ENCODE measurements at regions not wholly inside any gene's neighbourhood (a gene's known extent, or its start where the extent isn't known, plus 50 kb on each side); places are given as distances from the start of the nearest gene placed in this dataset.

GRCh38 chr1:58857680-58858673 lies 74.1 kb upstream of the JUN start:
- Histone ChIP-seq H2AFZ (ENCODE audit: control insufficient read depth, low read length) (no peak overlapping the region), H3K4me3 (ENCODE audit: control insufficient read depth in 2 of 3, extremely low read depth in 1 of 3, insufficient read depth in 2 of 3, low read depth in 1 of 3, low read length in 3 of 3) (no peak overlapping the region), H3K36me3 (ENCODE audit: control insufficient read depth in 2 of 2, extremely low read depth in 1 of 2, insufficient read depth in 2 of 2, low read length in 2 of 2) (no peaks in the 10 kb centered on the region), H4K20me1 (ENCODE audit: control insufficient read depth, extremely low read depth, insufficient read depth, low read length) (no peaks in the 10 kb centered on the region), H3K79me2 (ENCODE audit: control insufficient read depth, insufficient read depth, low read length) (no peaks in the 10 kb centered on the region), H3K9ac (ENCODE audit: control insufficient read depth, extremely low read depth, insufficient read depth, low read length) (no peak overlapping the region), H3K9me3 (ENCODE audit: control insufficient read depth, low read depth, low read length) (no peaks in the 10 kb centered on the region), H3K9me1 (ENCODE audit: control insufficient read depth, extremely low read depth, insufficient read depth, low read length) (no peaks in the 10 kb centered on the region), H3K27me3 (ENCODE audit: control insufficient read depth, extremely low read depth, insufficient read depth, low read length) (no peaks in the 10 kb centered on the region), H3K27ac (ENCODE audit: control insufficient read depth, insufficient read depth, low read length) (no peak overlapping the region), H3K4me2 (ENCODE audit: control insufficient read depth, extremely low read depth, insufficient read depth, low read depth, low read length) (no peak overlapping the region), H3K4me1 (ENCODE audit: control insufficient read depth, extremely low read depth, insufficient read depth, low read length) (peaks cover 12% of the 10 kb centered on the region)
- TF ChIP-seq EZH2 (IDR thresholded peaks at IDR 0.05; ENCODE audit: low read length) (no peak), CTCF (optimal IDR thresholded peaks at IDR 0.05 in 1 of 3, IDR thresholded peaks at IDR 0.05 in 1 of 3, conservative IDR thresholded peaks at IDR 0.05 in 1 of 3; ENCODE audit: extremely low read depth in 1 of 3, insufficient read depth in 2 of 3, low read length in 3 of 3) (no peak)
- dilution Hi-C loops (cut with MboI; ENCODE audit: extremely low pct_ligation_motif_present, low sequenced_read_pairs): no loop called here
- no peak for DNase-seq (ENCODE audit: low read depth, low spot score)
- FAIRE-seq: no peak

DNA sequence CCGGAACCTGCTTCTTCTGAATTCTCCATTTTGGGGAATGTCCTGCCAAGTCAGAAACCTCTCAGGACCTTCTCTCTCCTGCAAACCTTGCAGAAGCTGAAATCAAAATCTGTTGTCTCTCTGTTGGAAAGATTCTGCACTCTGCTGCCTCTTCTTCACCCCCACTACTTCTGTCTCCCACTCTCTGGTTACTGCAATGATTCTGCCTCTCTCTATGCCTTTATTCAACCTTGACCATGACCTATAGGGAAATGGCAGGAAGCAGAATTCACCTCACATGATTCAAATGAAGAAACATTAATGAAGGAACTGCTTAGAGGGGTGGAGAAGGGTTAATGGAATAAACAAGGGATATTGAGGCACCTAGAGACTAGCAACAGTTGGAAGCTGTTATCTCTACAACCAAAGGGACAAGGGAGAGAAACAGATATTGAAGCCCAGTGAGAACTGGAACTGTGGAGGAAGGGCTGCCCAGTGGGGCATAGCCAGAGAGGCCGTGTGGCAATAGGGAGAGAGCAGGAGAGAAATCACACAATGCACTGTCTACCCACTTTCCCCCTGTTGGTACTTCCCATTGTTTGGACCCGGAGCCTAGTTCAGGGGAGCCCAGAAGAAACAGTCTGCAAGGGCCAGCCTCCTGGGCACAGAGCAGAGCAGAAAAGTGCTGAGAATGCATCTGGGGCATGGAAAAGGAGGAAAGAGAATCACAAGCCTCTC lies 76.1 kb upstream of the JUN start:
- peaks cover 18% of the 10 kb centered on the region for H3K4me1 ChIP-seq (ENCODE audit: control insufficient read depth, extremely low read depth, insufficient read depth, low read length)
- H3K79me2 ChIP-seq (ENCODE audit: control insufficient read depth, insufficient read depth, low read length): no peaks in the 10 kb centered on the region
- H3K27me3 ChIP-seq (ENCODE audit: control insufficient read depth, extremely low read depth, insufficient read depth, low read length): no peaks in the 10 kb centered on the region
- no peaks in the 10 kb centered on the region for H3K9me1 ChIP-seq (ENCODE audit: control insufficient read depth, extremely low read depth, insufficient read depth, low read length)
- no peaks in the 10 kb centered on the region for H4K20me1 ChIP-seq (ENCODE audit: control insufficient read depth, extremely low read depth, insufficient read depth, low read length)
- no peak for TF ChIP-seq CTCF (optimal IDR thresholded peaks at IDR 0.05 in 1 of 3, IDR thresholded peaks at IDR 0.05 in 1 of 3, conservative IDR thresholded peaks at IDR 0.05 in 1 of 3; ENCODE audit: extremely low read depth in 1 of 3, insufficient read depth in 2 of 3, low read length in 3 of 3)
- dilution Hi-C loops (cut with MboI; ENCODE audit: extremely low pct_ligation_motif_present, low sequenced_read_pairs): no loop called here
- no peaks in the 10 kb centered on the region for H3K36me3 ChIP-seq (ENCODE audit: control insufficient read depth in 2 of 2, extremely low read depth in 1 of 2, insufficient read depth in 2 of 2, low read length in 2 of 2)
- no peak overlapping the region for H2AFZ ChIP-seq (ENCODE audit: control insufficient read depth, low read length)
- no peak overlapping the region for H3K27ac ChIP-seq (ENCODE audit: control insufficient read depth, insufficient read depth, low read length)
- no peaks in the 10 kb centered on the region for H3K9me3 ChIP-seq (ENCODE audit: control insufficient read depth, low read depth, low read length)
- DNase-seq (ENCODE audit: low read depth, low spot score): no peak
- no peak overlapping the region for H3K9ac ChIP-seq (ENCODE audit: control insufficient read depth, extremely low read depth, insufficient read depth, low read length)
- H3K4me2 ChIP-seq (ENCODE audit: control insufficient read depth, extremely low read depth, insufficient read depth, low read depth, low read length): no peak overlapping the region
- no peak for FAIRE-seq
- H3K4me3 ChIP-seq (ENCODE audit: control insufficient read depth in 2 of 3, extremely low read depth in 1 of 3, insufficient read depth in 2 of 3, low read depth in 1 of 3, low read length in 3 of 3): no peak overlapping the region
